ENCODE measurements at regions not wholly inside any gene's neighbourhood (a gene's known extent, or its start where the extent isn't known, plus 50 kb on each side); places are given as distances from the start of the nearest gene placed in this dataset.

DNA sequence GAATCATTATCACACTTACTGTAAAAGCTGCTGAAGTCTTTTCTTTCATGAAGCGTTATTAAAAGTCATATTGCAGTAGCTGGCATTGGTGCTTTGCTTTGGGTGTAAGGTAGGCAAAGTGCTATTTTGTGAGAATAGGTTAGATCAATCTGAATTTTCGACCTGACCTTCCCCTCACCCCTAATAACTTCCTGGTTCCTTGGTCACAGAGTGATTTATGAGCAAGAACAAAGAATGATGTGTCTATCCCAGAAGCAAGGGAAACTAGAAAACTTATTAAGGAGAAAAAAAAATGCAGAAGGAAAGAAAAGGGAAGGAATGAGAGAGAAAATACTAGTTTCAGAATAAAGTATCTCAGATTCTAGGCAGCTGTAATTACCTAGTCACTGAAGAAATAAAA lies 163.1 kb upstream of the MEIS1 start:
- DNase-seq (ENCODE audit: insufficient read length, low spot score, missing footprints), result no peak
- Histone ChIP-seq H2AFZ (ENCODE audit: low read length) (no peak overlapping the region), H3K4me2 (ENCODE audit: insufficient read depth, low read length) (no peak overlapping the region), H3K36me3 (ENCODE audit: insufficient read depth, low read length) (no peaks in the 10 kb centered on the region), H3K4me1 (ENCODE audit: insufficient read depth, low read length) (no peaks in the 10 kb centered on the region), H3K79me2 (ENCODE audit: insufficient read depth, low read length) (no peaks in the 10 kb centered on the region), H3K4me3 (ENCODE audit: insufficient read depth, low read length) (no peak overlapping the region), H3K27ac (ENCODE audit: low read depth, low read length) (no peak overlapping the region), H4K20me1 (ENCODE audit: insufficient read depth, low read length) (no peaks in the 10 kb centered on the region), H3K9me3 (ENCODE audit: low read depth, low read length) (no peaks in the 10 kb centered on the region), H3K27me3 (ENCODE audit: insufficient read depth, low read length) (no peaks in the 10 kb centered on the region)
- TF ChIP-seq, protein P1, sequence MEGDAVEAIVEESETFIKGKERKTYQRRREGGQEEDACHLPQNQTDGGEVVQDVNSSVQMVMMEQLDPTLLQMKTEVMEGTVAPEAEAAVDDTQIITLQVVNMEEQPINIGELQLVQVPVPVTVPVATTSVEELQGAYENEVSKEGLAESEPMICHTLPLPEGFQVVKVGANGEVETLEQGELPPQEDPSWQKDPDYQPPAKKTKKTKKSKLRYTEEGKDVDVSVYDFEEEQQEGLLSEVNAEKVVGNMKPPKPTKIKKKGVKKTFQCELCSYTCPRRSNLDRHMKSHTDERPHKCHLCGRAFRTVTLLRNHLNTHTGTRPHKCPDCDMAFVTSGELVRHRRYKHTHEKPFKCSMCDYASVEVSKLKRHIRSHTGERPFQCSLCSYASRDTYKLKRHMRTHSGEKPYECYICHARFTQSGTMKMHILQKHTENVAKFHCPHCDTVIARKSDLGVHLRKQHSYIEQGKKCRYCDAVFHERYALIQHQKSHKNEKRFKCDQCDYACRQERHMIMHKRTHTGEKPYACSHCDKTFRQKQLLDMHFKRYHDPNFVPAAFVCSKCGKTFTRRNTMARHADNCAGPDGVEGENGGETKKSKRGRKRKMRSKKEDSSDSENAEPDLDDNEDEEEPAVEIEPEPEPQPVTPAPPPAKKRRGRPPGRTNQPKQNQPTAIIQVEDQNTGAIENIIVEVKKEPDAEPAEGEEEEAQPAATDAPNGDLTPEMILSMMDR (IDR thresholded peaks at IDR 0.05; ENCODE audit: extremely low read depth, low read depth, low read length), result no peak

DNA sequence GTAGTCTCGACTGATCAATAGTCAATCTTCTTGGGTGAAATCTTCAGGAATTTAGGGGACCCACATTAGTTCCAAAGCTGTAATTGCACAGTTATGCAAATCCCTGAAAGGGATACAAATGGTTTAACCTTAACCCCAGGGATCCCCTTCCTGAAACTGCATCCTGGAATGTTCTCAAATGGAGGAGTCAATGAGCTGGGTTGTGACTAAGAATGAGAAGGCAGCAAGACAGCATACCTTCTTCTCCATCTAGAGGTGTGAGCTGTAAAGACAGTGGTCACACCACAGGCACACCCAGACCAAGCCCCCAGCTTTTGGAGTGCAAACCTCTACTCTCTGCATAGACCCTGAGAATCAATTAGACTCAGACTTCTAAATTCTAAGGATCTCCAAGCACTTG lies 164.7 kb upstream of the MEIS1 start:
- no peak overlapping the region for H3K27ac ChIP-seq (ENCODE audit: low read depth, low read length)
- H2AFZ ChIP-seq (ENCODE audit: low read length), result no peak overlapping the region
- no peaks in the 10 kb centered on the region for H3K4me1 ChIP-seq (ENCODE audit: insufficient read depth, low read length)
- no peak overlapping the region for H3K4me2 ChIP-seq (ENCODE audit: insufficient read depth, low read length)
- no peaks in the 10 kb centered on the region for H3K79me2 ChIP-seq (ENCODE audit: insufficient read depth, low read length)
- no peak overlapping the region for H3K4me3 ChIP-seq (ENCODE audit: insufficient read depth, low read length)
- H4K20me1 ChIP-seq (ENCODE audit: insufficient read depth, low read length), result no peaks in the 10 kb centered on the region
- no peaks in the 10 kb centered on the region for H3K9me3 ChIP-seq (ENCODE audit: low read depth, low read length)
- DNase-seq (ENCODE audit: insufficient read length, low spot score, missing footprints), result no peak
- H3K36me3 ChIP-seq (ENCODE audit: insufficient read depth, low read length), result no peaks in the 10 kb centered on the region
- no peaks in the 10 kb centered on the region for H3K27me3 ChIP-seq (ENCODE audit: insufficient read depth, low read length)
- TF ChIP-seq, protein P1 (IDR thresholded peaks at IDR 0.05; ENCODE audit: extremely low read depth, low read depth, low read length), result no peak

DNA sequence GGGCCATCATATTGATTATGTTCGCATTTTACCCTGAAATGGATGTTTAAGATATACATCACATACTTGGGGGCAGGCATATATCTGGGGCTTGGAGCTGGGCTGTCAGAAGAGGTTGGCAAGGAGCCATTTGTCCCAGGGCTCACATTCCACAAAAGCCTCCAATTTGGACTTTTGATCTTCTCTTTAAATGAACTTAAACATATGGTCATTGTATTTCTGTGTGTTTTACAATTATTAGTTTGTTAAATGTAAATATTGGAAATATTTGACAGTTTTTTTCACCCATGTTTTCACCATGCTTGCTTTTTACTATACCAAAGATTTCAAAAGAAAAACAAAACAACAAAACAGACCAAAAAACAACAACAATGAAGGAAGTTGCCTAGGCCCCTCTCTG lies 165.8 kb upstream of the MEIS1 start:
- Histone ChIP-seq H3K9me3 (ENCODE audit: low read depth, low read length) (no peaks in the 10 kb centered on the region), H3K27ac (ENCODE audit: low read depth, low read length) (no peak overlapping the region), H3K4me1 (ENCODE audit: insufficient read depth, low read length) (no peaks in the 10 kb centered on the region), H3K36me3 (ENCODE audit: insufficient read depth, low read length) (no peaks in the 10 kb centered on the region), H3K4me2 (ENCODE audit: insufficient read depth, low read length) (no peak overlapping the region), H3K79me2 (ENCODE audit: insufficient read depth, low read length) (no peaks in the 10 kb centered on the region), H4K20me1 (ENCODE audit: insufficient read depth, low read length) (no peaks in the 10 kb centered on the region), H3K4me3 (ENCODE audit: insufficient read depth, low read length) (no peak overlapping the region), H2AFZ (ENCODE audit: low read length) (no peak overlapping the region), H3K27me3 (ENCODE audit: insufficient read depth, low read length) (no peaks in the 10 kb centered on the region)
- DNase-seq (ENCODE audit: insufficient read length, low spot score, missing footprints), result no peak
- TF ChIP-seq, protein P1 (IDR thresholded peaks at IDR 0.05; ENCODE audit: extremely low read depth, low read depth, low read length), result no peak

DNA sequence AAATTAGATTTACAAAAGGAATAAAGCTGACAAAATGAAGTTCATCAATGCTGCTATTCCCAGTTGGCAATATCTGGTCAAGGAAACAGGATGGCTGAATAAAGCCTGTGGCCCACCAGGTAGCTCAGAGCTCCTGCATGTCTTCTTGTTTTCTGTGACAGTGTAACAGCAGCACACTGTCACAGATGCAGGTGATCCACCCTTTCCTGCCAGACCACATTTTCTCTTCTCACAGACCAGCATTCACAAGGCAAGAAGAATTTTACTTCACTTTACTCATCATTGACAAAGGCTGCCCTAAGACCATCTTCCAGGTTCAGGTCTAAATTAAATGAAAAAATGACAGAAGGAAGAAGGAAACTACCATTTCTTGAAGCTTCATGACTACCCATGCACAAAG lies 166.2 kb upstream of the MEIS1 start:
- no peak overlapping the region for H3K4me3 ChIP-seq (ENCODE audit: insufficient read depth, low read length)
- no peak for DNase-seq (ENCODE audit: insufficient read length, low spot score, missing footprints)
- no peaks in the 10 kb centered on the region for H3K9me3 ChIP-seq (ENCODE audit: low read depth, low read length)
- H3K27ac ChIP-seq (ENCODE audit: low read depth, low read length), result no peak overlapping the region
- TF ChIP-seq, protein P1 (IDR thresholded peaks at IDR 0.05; ENCODE audit: extremely low read depth, low read depth, low read length), result no peak
- H3K36me3 ChIP-seq (ENCODE audit: insufficient read depth, low read length), result no peaks in the 10 kb centered on the region
- H2AFZ ChIP-seq (ENCODE audit: low read length), result no peak overlapping the region
- H4K20me1 ChIP-seq (ENCODE audit: insufficient read depth, low read length), result no peaks in the 10 kb centered on the region
- no peak overlapping the region for H3K4me2 ChIP-seq (ENCODE audit: insufficient read depth, low read length)
- no peaks in the 10 kb centered on the region for H3K79me2 ChIP-seq (ENCODE audit: insufficient read depth, low read length)
- no peaks in the 10 kb centered on the region for H3K27me3 ChIP-seq (ENCODE audit: insufficient read depth, low read length)
- no peaks in the 10 kb centered on the region for H3K4me1 ChIP-seq (ENCODE audit: insufficient read depth, low read length)
